A549 (cell line): ENCODE measurements at regions not wholly inside any gene's neighbourhood (a gene's known extent, or its start where the extent isn't known, plus 50 kb on each side); places are given as distances from the start of the nearest gene placed in this dataset.

Source experiments
- ATAC-seq, 2 experiments: fragments of 200-7000 bp in 1 of 2; fragments of >200 bp in 1 of 2; cut with Nextera tagmentation in 1 of 2; cut with Tn5 transposase in 1 of 2; 3 replicates each; pipeline versions ENCODE4 v1.8.0 to v1.9.1; 2018 to 2020; ENCODE audit warnings: mild to moderate bottlenecking in 1 of 2, moderate library complexity in 1 of 2
- CTCF ChIA-PET: fragments of 300-600 bp; sonication (Branson Sonifier 250); formaldehyde crosslinking; extraction: SDS; loops from one replicate; lab custom pipeline; 2021; ENCODE audit warnings: antibody characterized with exemption, inconsistent platforms; lab: Yijun Ruan, JAX
- POLR2A ChIA-PET: fragments of 350-600 bp; formaldehyde crosslinking; extraction: SDS; loops from one replicate; lab custom pipeline; 2021; ENCODE audit warnings: antibody characterized with exemption, inconsistent platforms; lab: Yijun Ruan, JAX
- DNase-seq, 2 experiments: peaks; one replicate each; pipeline versions ENCODE4 v3.0.0 to v3.0.0-alpha.2; 2011 to 2016; ENCODE audit warnings: low read depth in 1 of 2, low spot score in 1 of 2
- FAIRE-seq: peaks from 2 replicates; lab custom pipeline; 2011; peaks lifted over from hg19 to GRCh38; lab: Jason Lieb, UNC
- H3K27ac ChIP-seq, 2 experiments: fragments of >200 bp; sonication (Bioruptor Twin); formaldehyde crosslinking; 3 replicates each; pipeline ENCODE4 v1.5.1; 2016 to 2017
- H3K4me1 ChIP-seq: fragments of >200 bp; sonication (Bioruptor Twin); formaldehyde crosslinking; 3 replicates; pipeline ENCODE4 v1.6.1; 2016
- H3K4me2 ChIP-seq: fragments of >200 bp; sonication (Bioruptor Twin); formaldehyde crosslinking; 3 replicates; pipeline ENCODE4 v1.6.1; 2016
- H3K4me3 ChIP-seq: fragments of >200 bp; sonication (Bioruptor Twin); formaldehyde crosslinking; 3 replicates; pipeline ENCODE4 v1.5.1; 2016
- H3K9me3 ChIP-seq: fragments of >200 bp; sonication (Bioruptor Twin); formaldehyde crosslinking; 3 replicates; pipeline ENCODE4 v1.6.1; 2016
- CBX8 ChIP-seq: fragments of 200-600 bp; sonication (generic); IDR thresholded peaks from 2 replicates; pipeline ENCODE4 v1.6.1; 2016
- CHD2 ChIP-seq: fragments of 150-350 bp; IDR thresholded peaks from 2 replicates; pipeline ENCODE4 v1.6.1; 2014; ENCODE audit warnings: low read length; ENCODE audit not compliant: partially characterized antibody
- EHF ChIP-seq: fragments of 250-450 bp; sonication (Bioruptor Pico); IDR thresholded peaks from 2 replicates; pipeline ENCODE4 v1.5.0; 2020; ENCODE audit warnings: mild to moderate bottlenecking
- EP300 ChIP-seq, 2 experiments: fragments of >200 bp; sonication (Bioruptor Twin); formaldehyde crosslinking; IDR thresholded peaks; 2 replicates in 1 of 2; 3 replicates in 1 of 2; pipeline ENCODE4 v1.6.1; 2016 to 2017
- HEYL ChIP-seq: fragments of 250-450 bp; sonication (Bioruptor Pico); IDR thresholded peaks from 2 replicates; pipeline ENCODE4 v1.8.0; 2021; ENCODE audit warnings: mild to moderate bottlenecking, moderate library complexity
- HOXA7 ChIP-seq: fragments of 250-450 bp; sonication (Bioruptor Pico); IDR thresholded peaks from 2 replicates; pipeline ENCODE4 v1.5.0; 2020; ENCODE audit warnings: mild to moderate bottlenecking, moderate library complexity
- JUN ChIP-seq, 2 experiments: fragments of >200 bp; sonication (Bioruptor Twin); formaldehyde crosslinking; IDR thresholded peaks; 2 replicates in 1 of 2; 3 replicates in 1 of 2; pipeline ENCODE4 v1.6.1; 2016 to 2017
- MAZ ChIP-seq: fragments of 150-350 bp; IDR thresholded peaks from 2 replicates; pipeline ENCODE4 v1.6.1; 2014; ENCODE audit warnings: antibody characterized with exemption, low read depth, low read length, borderline replicate concordance
- NFE2L2 ChIP-seq: fragments of 150-350 bp; conservative IDR thresholded peaks from 2 replicates; pipeline ENCODE4 v1.6.1; 2014; ENCODE audit warnings: low read length
- NPAS2 ChIP-seq: fragments of 250-450 bp; sonication (Bioruptor Pico); IDR thresholded peaks from 2 replicates; pipeline ENCODE4 v1.8.0; 2022; ENCODE audit warnings: mild to moderate bottlenecking, moderate library complexity, borderline replicate concordance
- POLR2A ChIP-seq: IDR thresholded peaks from 2 replicates; pipeline ENCODE4 v1.6.1; 2012; ENCODE audit warnings: mild to moderate bottlenecking, low read length
- RAD21 ChIP-seq, 2 experiments: fragments of >200 bp in 1 of 2; sonication (Bioruptor Twin) in 1 of 2; formaldehyde crosslinking in 1 of 2; IDR thresholded peaks in 1 of 2; conservative IDR thresholded peaks in 1 of 2; 2 replicates in 1 of 2; 3 replicates in 1 of 2; pipeline ENCODE4 v1.6.1; 2012 to 2018; ENCODE audit warnings: inconsistent platforms in 1 of 2
- RARB ChIP-seq: fragments of 250-450 bp; sonication (Bioruptor Pico); IDR thresholded peaks from 2 replicates; pipeline ENCODE4 v1.8.0; 2021; ENCODE audit warnings: mild to moderate bottlenecking, moderate library complexity
- RCOR1 ChIP-seq: fragments of 150-350 bp; IDR thresholded peaks from 2 replicates; pipeline ENCODE4 v1.6.1; 2014; ENCODE audit warnings: antibody characterized with exemption, low read length, low read depth
- RFX5 ChIP-seq: fragments of 450-650 bp; IDR thresholded peaks from 2 replicates; pipeline ENCODE4 v1.7.1; 2014; ENCODE audit warnings: antibody characterized with exemption, mild to moderate bottlenecking, moderate library complexity
- SMC3 ChIP-seq: fragments of >200 bp; sonication (Bioruptor Twin); formaldehyde crosslinking; IDR thresholded peaks from 3 replicates; pipeline ENCODE4 v1.6.1; 2018; ENCODE audit warnings: inconsistent platforms
- ZC3H11A ChIP-seq: fragments of 450-650 bp; IDR thresholded peaks from 2 replicates; pipeline ENCODE4 v1.6.1; 2014; ENCODE audit warnings: antibody characterized with exemption, mild to moderate bottlenecking
- ZNF302 ChIP-seq: fragments of 250-450 bp; sonication (Bioruptor Pico); IDR thresholded peaks from 2 replicates; pipeline ENCODE4 v1.9.0; 2021; ENCODE audit warnings: inconsistent platforms, mild to moderate bottlenecking, moderate library complexity
- WGBS: methylation state at CpG from one replicate; pipeline ENCODE4 v1.1.6; 2017; ENCODE audit errors: missing lambda C conversion rate; 5-methylcytosine and 5-hydroxymethylcytosine counted together
- TF ChIP-seq, protein P1 (sequence below): fragments of >200 bp; sonication (Bioruptor Twin); formaldehyde crosslinking; IDR thresholded peaks from 3 replicates; pipeline ENCODE4 v1.5.1; 2016
- TF ChIP-seq, protein P2 (sequence below): fragments of 250-450 bp; sonication (Bioruptor Pico); IDR thresholded peaks from 2 replicates; pipeline ENCODE4 v1.5.0; 2020; ENCODE audit warnings: low read depth, mild to moderate bottlenecking, moderate library complexity
- TF ChIP-seq, protein P3 (sequence below): fragments of 200-600 bp; sonication (generic); IDR thresholded peaks from 2 replicates; pipeline ENCODE4 v1.6.1; 2016; ENCODE audit warnings: antibody characterized with exemption, mild to moderate bottlenecking, moderate library complexity

DNA sequence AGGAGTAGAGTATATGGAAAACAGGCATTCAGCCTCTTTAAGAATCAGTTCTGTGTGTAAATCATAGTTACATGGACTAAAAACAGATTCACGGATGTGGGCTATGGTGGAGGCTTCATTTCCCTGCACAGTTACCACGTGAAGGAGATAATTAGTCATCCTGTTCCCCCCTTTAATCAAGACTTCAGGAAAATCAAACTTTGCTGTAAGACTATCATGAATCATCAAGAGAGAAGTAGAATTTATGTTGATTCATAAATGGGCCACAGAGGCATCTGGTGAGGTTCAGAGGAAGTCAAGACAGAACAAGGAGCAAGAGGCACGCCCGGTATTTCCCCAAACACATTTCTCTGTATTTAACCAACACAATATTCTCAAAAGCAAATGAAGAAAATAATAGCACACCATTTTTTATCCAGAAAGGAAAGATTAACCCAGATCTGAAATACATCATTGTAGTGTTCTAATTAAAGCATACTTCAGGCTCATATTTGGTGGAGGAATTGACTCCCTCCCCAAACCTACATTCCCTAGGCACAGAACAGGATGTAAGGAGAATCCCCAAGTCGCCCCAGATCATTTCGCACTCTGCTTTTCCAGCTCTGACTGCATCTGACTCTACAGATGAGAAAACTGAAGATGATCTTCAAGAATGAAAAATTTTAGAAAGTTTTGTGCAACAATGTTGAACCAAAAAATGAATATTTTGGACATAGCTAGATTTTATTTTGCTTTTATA lies 175.8 kb upstream of the GAS1 start:
- CTCF ChIA-PET, result interaction anchor here (0.7 kb wide), 1 partner anchor 690 kb away, joined by 3 read pairs; no protein-coding TSS in a partner anchor
- TF ChIP-seq ZNF302, result no peak
- no peak for TF ChIP-seq RCOR1
- no peak for TF ChIP-seq RAD21 (conservative IDR thresholded peaks at IDR 0.05 in 1 of 2, IDR thresholded peaks at IDR 0.05 in 1 of 2)
- TF ChIP-seq, protein P1, sequence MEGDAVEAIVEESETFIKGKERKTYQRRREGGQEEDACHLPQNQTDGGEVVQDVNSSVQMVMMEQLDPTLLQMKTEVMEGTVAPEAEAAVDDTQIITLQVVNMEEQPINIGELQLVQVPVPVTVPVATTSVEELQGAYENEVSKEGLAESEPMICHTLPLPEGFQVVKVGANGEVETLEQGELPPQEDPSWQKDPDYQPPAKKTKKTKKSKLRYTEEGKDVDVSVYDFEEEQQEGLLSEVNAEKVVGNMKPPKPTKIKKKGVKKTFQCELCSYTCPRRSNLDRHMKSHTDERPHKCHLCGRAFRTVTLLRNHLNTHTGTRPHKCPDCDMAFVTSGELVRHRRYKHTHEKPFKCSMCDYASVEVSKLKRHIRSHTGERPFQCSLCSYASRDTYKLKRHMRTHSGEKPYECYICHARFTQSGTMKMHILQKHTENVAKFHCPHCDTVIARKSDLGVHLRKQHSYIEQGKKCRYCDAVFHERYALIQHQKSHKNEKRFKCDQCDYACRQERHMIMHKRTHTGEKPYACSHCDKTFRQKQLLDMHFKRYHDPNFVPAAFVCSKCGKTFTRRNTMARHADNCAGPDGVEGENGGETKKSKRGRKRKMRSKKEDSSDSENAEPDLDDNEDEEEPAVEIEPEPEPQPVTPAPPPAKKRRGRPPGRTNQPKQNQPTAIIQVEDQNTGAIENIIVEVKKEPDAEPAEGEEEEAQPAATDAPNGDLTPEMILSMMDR, result no peak
- no peak for TF ChIP-seq HEYL (CRISPR knock-in tag)
- no peak for TF ChIP-seq HOXA7 (CRISPR knock-in tag)
- TF ChIP-seq, all 56 proteins: peak for 0
- FAIRE-seq, result no peak
- no peak overlapping the region for H3K4me3 ChIP-seq
- ATAC-seq, result no peak
- H3K27ac ChIP-seq, result no peak overlapping the region
- POLR2A ChIA-PET, result no interaction called here
- H3K4me2 ChIP-seq, result no peak overlapping the region
- no peak for DNase-seq
- no peaks in the 10 kb centered on the region for H3K4me1 ChIP-seq
- 48% methylated on average over 6 of the region's 6 CpGs for WGBS
- H3K9me3 ChIP-seq, result no peaks in the 10 kb centered on the region

DNA sequence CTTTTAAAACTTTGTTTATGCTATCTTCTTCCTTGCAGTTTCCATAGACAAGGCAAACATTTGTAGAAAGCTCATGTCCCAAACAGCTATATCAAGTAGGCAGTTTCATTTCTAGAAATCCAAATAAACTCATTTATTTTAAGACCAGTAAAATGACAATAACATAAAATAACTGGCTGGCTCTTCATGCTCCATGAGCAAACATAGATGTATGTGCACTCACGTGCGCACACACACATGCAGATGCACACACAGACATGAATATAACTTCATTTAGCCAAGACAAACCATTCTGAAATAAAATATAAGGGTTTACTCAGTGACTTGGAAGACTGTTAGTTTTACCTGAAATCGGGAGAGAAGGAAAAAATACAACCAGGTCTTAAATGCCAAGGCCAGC lies 176.5 kb upstream of the GAS1 start:
- Histone ChIP-seq H3K4me1 (no peaks in the 10 kb centered on the region), H3K4me2 (no peak overlapping the region)
- WGBS, result 58% methylated on average over 3 of the region's 3 CpGs
- no peak for ATAC-seq
- POLR2A ChIA-PET, result no interaction called here
- no peak for FAIRE-seq
- TF ChIP-seq EP300 (IDR thresholded peaks at IDR 0.05), result no peak
- no peak for TF ChIP-seq NFE2L2
- no peak for TF ChIP-seq MAZ
- TF ChIP-seq RFX5, result no peak
- TF ChIP-seq, protein P2, sequence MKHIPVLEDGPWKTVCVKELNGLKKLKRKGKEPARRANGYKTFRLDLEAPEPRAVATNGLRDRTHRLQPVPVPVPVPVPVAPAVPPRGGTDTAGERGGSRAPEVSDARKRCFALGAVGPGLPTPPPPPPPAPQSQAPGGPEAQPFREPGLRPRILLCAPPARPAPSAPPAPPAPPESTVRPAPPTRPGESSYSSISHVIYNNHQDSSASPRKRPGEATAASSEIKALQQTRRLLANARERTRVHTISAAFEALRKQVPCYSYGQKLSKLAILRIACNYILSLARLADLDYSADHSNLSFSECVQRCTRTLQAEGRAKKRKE (CRISPR knock-in tag), result no peak
- no peak for TF ChIP-seq CHD2
- no peak for TF ChIP-seq EHF
- TF ChIP-seq SMC3, result no peak
- TF ChIP-seq NPAS2 (CRISPR knock-in tag), result no peak
- no peak for TF ChIP-seq CBX8
- no peak for TF ChIP-seq JUN (IDR thresholded peaks at IDR 0.05)
- no peak for TF ChIP-seq POLR2A
- TF ChIP-seq, all 56 proteins: peak for 0
- Histone ChIP-seq H3K9me3 (no peaks in the 10 kb centered on the region), H3K27ac (no peak overlapping the region), H3K4me3 (no peak overlapping the region)
- no peak for DNase-seq
- CTCF ChIA-PET, result no interaction called here

DNA sequence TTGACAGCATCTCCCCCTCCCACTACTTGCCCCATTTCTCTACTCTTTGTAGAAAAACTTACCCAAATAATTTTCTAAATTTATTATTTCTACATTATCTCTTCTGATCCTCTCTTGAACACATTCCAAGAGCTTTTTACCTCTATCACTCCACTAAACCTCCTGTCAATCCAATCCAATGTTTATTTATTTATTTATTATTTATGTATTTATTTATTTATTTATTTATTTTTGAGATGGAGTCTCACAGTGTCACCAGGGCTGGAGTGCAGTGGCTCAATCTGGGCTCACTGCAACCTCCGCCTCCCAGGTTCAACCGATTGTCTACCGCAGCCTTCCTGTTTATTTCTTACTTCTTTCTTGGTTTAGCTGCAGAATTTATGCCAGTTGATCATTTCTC lies 178.5 kb upstream of the GAS1 start:
- WGBS, result 75% methylated on average over 3 of the region's 3 CpGs
- no peak for ATAC-seq

More for the DNA sequence above, 178.5 kb upstream of the GAS1 start:
- TF ChIP-seq, protein P2 (CRISPR knock-in tag), result no peak
- TF ChIP-seq, protein P3, sequence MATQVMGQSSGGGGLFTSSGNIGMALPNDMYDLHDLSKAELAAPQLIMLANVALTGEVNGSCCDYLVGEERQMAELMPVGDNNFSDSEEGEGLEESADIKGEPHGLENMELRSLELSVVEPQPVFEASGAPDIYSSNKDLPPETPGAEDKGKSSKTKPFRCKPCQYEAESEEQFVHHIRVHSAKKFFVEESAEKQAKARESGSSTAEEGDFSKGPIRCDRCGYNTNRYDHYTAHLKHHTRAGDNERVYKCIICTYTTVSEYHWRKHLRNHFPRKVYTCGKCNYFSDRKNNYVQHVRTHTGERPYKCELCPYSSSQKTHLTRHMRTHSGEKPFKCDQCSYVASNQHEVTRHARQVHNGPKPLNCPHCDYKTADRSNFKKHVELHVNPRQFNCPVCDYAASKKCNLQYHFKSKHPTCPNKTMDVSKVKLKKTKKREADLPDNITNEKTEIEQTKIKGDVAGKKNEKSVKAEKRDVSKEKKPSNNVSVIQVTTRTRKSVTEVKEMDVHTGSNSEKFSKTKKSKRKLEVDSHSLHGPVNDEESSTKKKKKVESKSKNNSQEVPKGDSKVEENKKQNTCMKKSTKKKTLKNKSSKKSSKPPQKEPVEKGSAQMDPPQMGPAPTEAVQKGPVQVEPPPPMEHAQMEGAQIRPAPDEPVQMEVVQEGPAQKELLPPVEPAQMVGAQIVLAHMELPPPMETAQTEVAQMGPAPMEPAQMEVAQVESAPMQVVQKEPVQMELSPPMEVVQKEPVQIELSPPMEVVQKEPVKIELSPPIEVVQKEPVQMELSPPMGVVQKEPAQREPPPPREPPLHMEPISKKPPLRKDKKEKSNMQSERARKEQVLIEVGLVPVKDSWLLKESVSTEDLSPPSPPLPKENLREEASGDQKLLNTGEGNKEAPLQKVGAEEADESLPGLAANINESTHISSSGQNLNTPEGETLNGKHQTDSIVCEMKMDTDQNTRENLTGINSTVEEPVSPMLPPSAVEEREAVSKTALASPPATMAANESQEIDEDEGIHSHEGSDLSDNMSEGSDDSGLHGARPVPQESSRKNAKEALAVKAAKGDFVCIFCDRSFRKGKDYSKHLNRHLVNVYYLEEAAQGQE, result no peak
- TF ChIP-seq RARB (CRISPR knock-in tag) (no peak), ZC3H11A (peak; percentile 70)
- Histone ChIP-seq H3K4me2 (no peak overlapping the region), H3K4me3 (no peak overlapping the region), H3K9me3 (no peaks in the 10 kb centered on the region), H3K27ac (no peak overlapping the region), H3K4me1 (no peaks in the 10 kb centered on the region)
- POLR2A ChIA-PET, result no interaction called here
- CTCF ChIA-PET, result no interaction called here
- FAIRE-seq (no peak), DNase-seq (no peak)
